LNCAP (cell line): ENCODE measurements at regions not wholly inside any gene's neighbourhood (a gene's known extent, or its start where the extent isn't known, plus 50 kb on each side); places are given as distances from the start of the nearest gene placed in this dataset.

Experiments used
- TF ChIP-seq, protein P1 (sequence below): fragments of 450-650 bp; IDR thresholded peaks from 2 replicates; pipeline ENCODE4 v1.5.1; 2017; ENCODE audit warnings: mild to moderate bottlenecking

DNA sequence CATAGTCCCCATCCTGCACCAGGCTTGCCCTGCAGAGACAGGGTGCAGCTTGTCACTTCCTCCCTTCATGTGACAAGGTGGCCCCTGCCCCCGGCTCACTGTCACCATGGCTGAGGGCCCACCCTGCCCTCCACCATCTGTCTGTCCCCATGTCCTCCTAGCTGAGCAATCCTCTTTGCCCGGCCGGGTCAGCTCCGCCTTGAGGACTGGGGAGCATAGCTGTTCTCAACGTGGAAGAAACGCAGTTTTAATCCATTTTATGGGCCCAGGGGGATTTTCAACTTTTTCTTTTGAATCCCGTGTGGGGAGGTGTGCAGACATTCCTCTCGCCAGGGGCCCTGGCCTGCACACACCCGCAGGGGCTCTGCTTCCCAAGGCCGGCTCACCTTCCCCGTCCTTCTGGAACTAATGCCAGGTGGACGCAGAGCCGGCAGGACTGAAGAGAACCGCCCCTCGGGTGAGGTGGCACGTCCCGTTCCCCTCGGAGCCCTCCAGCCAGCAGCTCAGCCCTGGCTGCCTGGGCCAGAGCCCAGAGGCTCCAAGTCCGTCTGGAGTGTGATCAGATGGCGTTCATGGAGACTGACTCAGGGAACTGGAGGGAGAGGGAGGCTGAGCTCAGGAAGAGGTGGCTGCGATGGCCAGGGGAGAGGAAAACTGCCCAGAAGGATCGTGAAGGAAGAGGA lies 1108.7 kb downstream of the BRD1 start:
- TF ChIP-seq, protein P1, sequence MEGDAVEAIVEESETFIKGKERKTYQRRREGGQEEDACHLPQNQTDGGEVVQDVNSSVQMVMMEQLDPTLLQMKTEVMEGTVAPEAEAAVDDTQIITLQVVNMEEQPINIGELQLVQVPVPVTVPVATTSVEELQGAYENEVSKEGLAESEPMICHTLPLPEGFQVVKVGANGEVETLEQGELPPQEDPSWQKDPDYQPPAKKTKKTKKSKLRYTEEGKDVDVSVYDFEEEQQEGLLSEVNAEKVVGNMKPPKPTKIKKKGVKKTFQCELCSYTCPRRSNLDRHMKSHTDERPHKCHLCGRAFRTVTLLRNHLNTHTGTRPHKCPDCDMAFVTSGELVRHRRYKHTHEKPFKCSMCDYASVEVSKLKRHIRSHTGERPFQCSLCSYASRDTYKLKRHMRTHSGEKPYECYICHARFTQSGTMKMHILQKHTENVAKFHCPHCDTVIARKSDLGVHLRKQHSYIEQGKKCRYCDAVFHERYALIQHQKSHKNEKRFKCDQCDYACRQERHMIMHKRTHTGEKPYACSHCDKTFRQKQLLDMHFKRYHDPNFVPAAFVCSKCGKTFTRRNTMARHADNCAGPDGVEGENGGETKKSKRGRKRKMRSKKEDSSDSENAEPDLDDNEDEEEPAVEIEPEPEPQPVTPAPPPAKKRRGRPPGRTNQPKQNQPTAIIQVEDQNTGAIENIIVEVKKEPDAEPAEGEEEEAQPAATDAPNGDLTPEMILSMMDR, result no peak

DNA sequence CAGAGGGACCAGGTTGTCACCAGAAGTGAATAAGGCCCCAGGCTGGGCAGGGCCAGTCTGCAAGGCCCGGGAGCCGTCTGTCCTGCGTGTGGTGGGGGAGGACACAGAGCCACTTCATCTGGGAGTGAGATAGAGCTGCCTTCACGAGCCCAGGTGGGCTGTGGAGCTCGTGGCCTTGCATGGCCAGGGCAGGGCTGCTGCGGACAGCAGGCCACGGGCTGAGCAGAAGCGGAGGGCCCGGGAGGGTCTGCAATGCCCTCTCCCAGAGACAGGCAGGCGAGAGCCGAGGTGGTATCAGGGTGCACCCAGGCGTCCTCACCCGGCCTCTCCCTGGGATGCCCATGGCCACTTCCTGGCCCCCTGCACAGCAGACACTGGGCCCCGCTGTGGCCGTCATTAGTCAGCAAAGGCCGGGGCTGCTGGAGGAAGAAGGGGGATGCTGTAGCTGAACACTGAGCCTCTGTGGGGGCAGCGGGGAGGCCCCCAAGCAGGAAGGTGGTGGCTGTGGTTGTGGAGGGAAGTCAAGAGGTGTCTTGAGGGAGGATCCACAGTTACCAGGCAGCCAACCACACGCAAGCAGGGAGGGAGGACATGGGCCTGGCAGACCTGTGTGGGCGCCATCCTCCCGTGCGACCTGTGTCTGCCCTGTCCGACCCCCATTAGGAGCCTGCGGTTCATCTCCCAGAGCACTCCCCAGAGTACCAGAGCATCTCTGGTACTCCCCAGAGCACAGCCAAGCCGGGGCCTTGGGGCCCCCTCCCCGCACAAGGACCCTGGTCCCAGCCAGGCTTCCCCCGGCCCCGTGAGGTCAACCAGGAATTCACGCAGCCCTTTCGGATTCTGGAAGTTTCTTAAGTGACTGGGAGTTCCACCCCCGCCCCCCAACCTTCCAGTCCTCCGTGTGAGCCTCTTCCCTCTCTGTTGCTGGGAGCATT lies 1109.5 kb downstream of the BRD1 start:
- TF ChIP-seq, protein P1, result no peak

DNA sequence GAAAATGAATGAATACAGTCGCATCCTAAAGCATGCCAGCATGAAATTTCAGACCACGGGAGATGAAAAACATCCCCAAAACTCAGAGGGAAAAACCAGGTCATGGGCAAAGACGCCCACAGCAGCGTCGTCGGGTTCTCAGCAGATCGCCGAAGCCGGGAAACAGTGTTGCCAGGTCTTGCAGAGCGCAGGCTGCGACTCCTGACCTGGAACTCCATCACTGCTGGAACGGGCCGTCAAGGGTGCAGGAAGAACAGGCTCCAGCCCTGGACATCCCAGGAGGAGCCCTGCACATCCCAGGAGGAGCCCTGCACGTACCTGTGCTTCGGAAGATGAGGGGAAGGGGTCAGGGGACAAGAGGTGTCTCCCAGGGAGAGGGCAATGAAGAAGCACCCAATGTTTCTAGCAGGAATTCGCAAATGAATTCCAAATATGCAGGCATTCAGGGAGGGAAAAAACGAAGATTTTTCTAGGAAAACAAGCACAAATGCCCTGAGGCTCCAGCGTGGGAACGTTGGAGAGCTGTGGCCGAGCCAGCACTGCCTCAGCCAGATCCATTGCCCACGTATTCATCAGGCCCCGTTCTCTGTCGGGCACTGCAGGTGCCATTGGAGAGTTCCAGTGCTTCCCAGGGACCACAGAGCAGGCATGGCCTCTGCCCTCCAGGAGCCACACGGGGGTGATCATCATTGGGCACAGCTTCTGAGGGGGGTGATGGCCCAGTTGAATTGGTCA lies 1110.4 kb downstream of the BRD1 start:
- TF ChIP-seq, protein P1, result no peak

DNA sequence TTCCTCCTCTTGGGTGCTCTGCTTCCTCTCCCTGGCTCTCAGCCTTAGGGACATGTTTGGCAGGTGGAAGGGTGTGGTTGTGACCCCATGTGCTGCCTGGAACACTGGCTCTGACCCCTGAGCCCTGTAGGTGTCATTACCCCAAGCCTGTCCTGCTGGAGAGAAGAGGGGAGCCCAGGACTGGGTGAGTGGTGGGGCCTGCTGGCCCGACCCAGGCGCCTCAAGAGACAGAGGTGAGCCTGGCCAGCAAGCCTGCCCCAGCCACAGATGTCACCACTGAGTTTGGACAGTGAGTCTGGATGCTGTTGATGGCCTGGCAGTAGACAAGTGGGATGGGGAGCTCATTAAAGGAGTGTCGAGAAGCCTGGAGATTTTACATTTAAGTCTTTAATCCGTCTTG lies 1112.2 kb downstream of the BRD1 start:
- TF ChIP-seq, protein P1, result no peak

DNA sequence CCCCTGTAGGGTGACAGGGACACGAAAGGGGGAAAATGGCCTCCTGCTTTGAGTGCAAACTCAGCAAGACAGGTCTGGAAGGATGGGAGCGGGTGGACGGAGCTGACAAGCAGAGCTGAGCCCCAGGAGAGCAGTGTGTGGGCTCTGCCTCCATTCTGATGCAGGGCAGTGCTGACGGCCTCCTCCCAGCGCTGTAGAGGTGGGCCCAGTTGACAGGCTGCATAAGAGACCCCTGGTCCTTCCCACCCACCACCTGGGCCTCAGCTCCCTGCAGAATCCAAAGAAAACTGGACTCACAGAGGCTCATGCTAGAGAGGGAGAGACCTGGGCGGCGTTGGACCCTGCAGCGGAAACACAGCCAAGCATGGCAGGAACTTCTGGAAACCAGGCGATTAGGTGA lies 1113.4 kb downstream of the BRD1 start:
- TF ChIP-seq, protein P1, result no peak

DNA sequence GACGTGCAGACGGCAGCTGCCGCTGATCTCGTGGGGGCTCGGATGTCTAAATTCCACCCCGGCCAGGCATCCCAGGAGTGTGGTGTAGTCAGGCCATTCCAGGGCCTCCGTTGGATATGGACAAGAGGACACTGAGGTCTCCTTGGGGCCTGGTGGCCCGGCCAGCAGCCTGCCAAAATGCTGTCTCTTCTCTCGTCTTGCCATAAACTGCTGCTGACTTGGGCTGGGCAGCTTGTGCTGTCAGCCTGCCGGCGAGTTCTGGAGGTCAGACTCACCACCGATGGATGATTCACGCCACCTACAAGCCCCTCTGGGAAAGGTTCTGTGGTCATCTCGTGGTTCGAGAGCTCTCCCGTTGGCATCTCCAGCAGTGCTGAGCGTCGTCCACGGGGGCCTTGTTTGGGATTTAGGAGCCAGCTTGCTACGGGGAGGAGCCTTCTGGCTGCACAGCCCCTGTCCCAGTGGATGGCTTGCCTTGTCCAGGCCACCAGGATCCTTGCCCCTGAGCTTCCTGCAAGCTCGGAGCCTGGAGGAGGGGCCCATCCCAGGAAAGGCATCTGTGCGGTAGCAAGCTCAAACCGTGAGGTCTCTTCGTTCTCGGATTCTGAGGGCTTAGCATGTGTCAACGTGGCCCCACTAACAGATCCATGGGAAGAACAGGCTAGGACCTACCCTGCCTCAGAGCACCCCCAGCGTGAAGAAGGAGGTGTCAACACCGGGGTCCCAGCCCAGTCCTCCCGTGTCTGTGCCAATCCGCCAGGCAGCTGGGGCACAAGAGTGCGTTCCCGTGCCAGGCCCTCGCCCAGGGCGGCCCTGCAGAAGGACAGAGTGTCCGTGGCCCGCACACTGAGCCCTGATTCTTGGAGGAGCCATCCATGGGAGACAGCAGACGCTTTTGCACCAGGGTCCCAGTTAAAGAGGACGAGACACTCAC lies 1114.1 kb downstream of the BRD1 start:
- TF ChIP-seq, protein P1, result no peak
